IPS-NIHi11 (cell line): ENCODE measurements at regions not wholly inside any gene's neighbourhood (a gene's known extent, or its start where the extent isn't known, plus 50 kb on each side); places are given as distances from the start of the nearest gene placed in this dataset.

ENCODE experiments used
- DNase-seq: peaks from one replicate; pipeline ENCODE4 v3.0.0; 2012; ENCODE audit warnings: mixed read lengths, low spot score

- DNase-seq: no peak
Measured at GRCh38 chr12:102596031-102596430, 115.7 kb upstream of the IGF1 start.

- DNase-seq: no peak
Measured at GRCh38 chr12:102595315-102595714, 115.0 kb upstream of the IGF1 start.

- DNase-seq: no peak
Measured at GRCh38 chr12:102593134-102593533, 112.8 kb upstream of the IGF1 start.

GRCh38 chr12:102592134-102592533 lies 111.8 kb upstream of the IGF1 start:
- no peak for DNase-seq

- DNase-seq: no peak
Measured at GRCh38 chr12:102573237-102573636, 92.9 kb upstream of the IGF1 start.

- no peak for DNase-seq
Measured at GRCh38 chr12:102571889-102572288, 91.5 kb upstream of the IGF1 start.

- DNase-seq: no peak
Measured at GRCh38 chr12:102570256-102570655, 89.9 kb upstream of the IGF1 start.

GRCh38 chr12:102569803-102570202 lies 89.4 kb upstream of the IGF1 start:
- DNase-seq: no peak

GRCh38 chr12:102568276-102568675 lies 87.9 kb upstream of the IGF1 start:
- DNase-seq: no peak

GRCh38 chr12:102567031-102567985 lies 86.9 kb upstream of the IGF1 start:
- no peak for DNase-seq

- DNase-seq: no peak
Measured at GRCh38 chr12:102565555-102565954, 85.2 kb upstream of the IGF1 start.

GRCh38 chr12:102564026-102564425 lies 83.7 kb upstream of the IGF1 start:
- no peak for DNase-seq

GRCh38 chr12:102562836-102563425 lies 82.6 kb upstream of the IGF1 start:
- DNase-seq: no peak

GRCh38 chr12:102551186-102551585 lies 70.8 kb upstream of the IGF1 start:
- no peak for DNase-seq

- no peak for DNase-seq
Measured at GRCh38 chr12:102549691-102550090, 69.3 kb upstream of the IGF1 start.

GRCh38 chr12:102548543-102548942 lies 68.2 kb upstream of the IGF1 start:
- no peak for DNase-seq

GRCh38 chr12:102543494-102544485 lies 63.4 kb upstream of the IGF1 start:
- no peak for DNase-seq

- DNase-seq: no peak
Measured at GRCh38 chr12:102542816-102543440, 62.6 kb upstream of the IGF1 start.

- no peak for DNase-seq
Measured at GRCh38 chr12:102540815-102541385, 60.5 kb upstream of the IGF1 start.

GRCh38 chr12:102539651-102540553 lies 59.5 kb upstream of the IGF1 start:
- DNase-seq: no peak
